PC-9 (cell line): ENCODE measurements at regions not wholly inside any gene's neighbourhood (a gene's known extent, or its start where the extent isn't known, plus 50 kb on each side); places are given as distances from the start of the nearest gene placed in this dataset.
"Not testable (repeated sequence)": the region's sequence is repeated elsewhere in the genome, so short reads cannot be mapped to it uniquely, and the experiment has no call there.

ENCODE experiments used
- BruUV-seq: library from RNA; stranded (reverse); fragments of 400-500 nt; replicated peaks from 2 replicates; lab custom pipeline; 2021; lab: Mats Ljungman, UMichigan
- CTCF ChIA-PET: fragments of 300-600 bp; sonication (Branson Sonifier 250); formaldehyde crosslinking; loops from one replicate; lab custom pipeline; 2022; ENCODE audit warnings: antibody characterized with exemption; lab: Charles Lee
- POLR2A ChIA-PET: fragments of 300-600 bp; sonication (Branson Sonifier 250); formaldehyde crosslinking; loops from one replicate; lab custom pipeline; 2022; ENCODE audit warnings: antibody characterized with exemption; ENCODE audit not compliant: unreplicated experiment; lab: Charles Lee
- DNase-seq, 2 experiments: peaks; one replicate each; pipeline versions ENCODE4 v3.0.0 to v3.0.0-alpha.2; 2015 to 2022; ENCODE audit warnings: mixed read lengths in 1 of 2
- H2AFZ ChIP-seq: fragments of 200-600 bp; sonication (generic); 2 replicates; pipeline ENCODE4 v1.8.1; 2017; ENCODE audit warnings: antibody characterized with exemption
- H3F3A ChIP-seq: fragments of 200-600 bp; sonication (generic); 2 replicates; pipeline ENCODE4 v1.8.1; 2017; ENCODE audit warnings: antibody characterized with exemption, mild to moderate bottlenecking, low read depth; ENCODE audit not compliant: insufficient read depth
- H3K27ac ChIP-seq: fragments of 200-600 bp; sonication (generic); 2 replicates; pipeline ENCODE4 v1.6.1; 2016; ENCODE audit warnings: mixed run types
- H3K27me3 ChIP-seq: fragments of 200-600 bp; sonication (generic); 2 replicates; pipeline ENCODE4 v1.6.1; 2016; ENCODE audit warnings: low read depth, mixed run types; ENCODE audit not compliant: insufficient read depth
- H3K36me3 ChIP-seq: fragments of 200-600 bp; sonication (generic); 2 replicates; pipeline ENCODE4 v1.6.1; 2016; ENCODE audit warnings: low read depth, mixed run types
- H3K4me1 ChIP-seq: fragments of 200-600 bp; sonication (generic); replicated peaks from 2 replicates; pipeline ENCODE4 v1.6.1; 2016; ENCODE audit warnings: mixed run types; ENCODE audit not compliant: insufficient read depth
- H3K4me2 ChIP-seq: fragments of 200-600 bp; sonication (generic); 2 replicates; pipeline ENCODE4 v1.6.1; 2017; ENCODE audit warnings: mixed run types
- H3K4me3 ChIP-seq: fragments of 200-600 bp; sonication (generic); 2 replicates; pipeline ENCODE4 v1.6.1; 2016; ENCODE audit warnings: mixed run types
- H3K79me2 ChIP-seq: fragments of 200-600 bp; sonication (generic); 2 replicates; pipeline ENCODE4 v1.6.1; 2017; ENCODE audit warnings: low read depth, mixed run types
- H3K9me2 ChIP-seq: fragments of 200-600 bp; sonication (generic); 2 replicates; pipeline ENCODE4 v1.8.1; 2017; ENCODE audit warnings: mild to moderate bottlenecking; ENCODE audit not compliant: insufficient read depth
- H3K9me3 ChIP-seq: fragments of 200-600 bp; sonication (generic); 2 replicates; pipeline ENCODE4 v1.8.1; 2016; ENCODE audit warnings: low read depth; ENCODE audit not compliant: insufficient read depth
- H4K20me1 ChIP-seq: fragments of 200-600 bp; sonication (generic); 2 replicates; pipeline ENCODE4 v1.8.1; 2017; ENCODE audit not compliant: insufficient read depth
- CTCF ChIP-seq: fragments of 200-600 bp; sonication (generic); conservative IDR thresholded peaks from 2 replicates; pipeline ENCODE4 v1.6.1; 2017; ENCODE audit warnings: mixed run types, antibody characterized with exemption, mild to moderate bottlenecking, moderate library complexity
- EZH2 ChIP-seq: fragments of 200-600 bp; sonication (generic); IDR thresholded peaks from 2 replicates; pipeline ENCODE4 v1.8.0; 2017; ENCODE audit warnings: antibody characterized with exemption, low read depth
- intact Hi-C: fragments of 100-400 bp; cut with micrococcal nuclease; formaldehyde crosslinking; loops from one replicate; pipeline ENCODE4 v1.10.0; 2022; ENCODE audit not compliant: unreplicated experiment

- H3K9me3 ChIP-seq, result no peaks in the 10 kb centered on the region
- POLR2A ChIA-PET, result no interaction called here
- DNase-seq, result no peak
- no peaks in the 10 kb centered on the region for H3K27me3 ChIP-seq
- H3F3A ChIP-seq, result no peaks in the 10 kb centered on the region
- intact Hi-C loops, result no loop called here
- H2AFZ ChIP-seq, result no peak overlapping the region
- TF ChIP-seq EZH2, result no peak
- no peak for TF ChIP-seq CTCF
- H3K4me2 ChIP-seq, result no peak overlapping the region
- H3K27ac ChIP-seq, result no peak overlapping the region
- H3K4me3 ChIP-seq, result no peak overlapping the region
- no peaks in the 10 kb centered on the region for H4K20me1 ChIP-seq
- CTCF ChIA-PET, result no interaction called here
- no TSS peak for BruUV-seq
- H3K9me2 ChIP-seq, result no peaks in the 10 kb centered on the region
- no peaks in the 10 kb centered on the region for H3K36me3 ChIP-seq
- no peaks in the 10 kb centered on the region for H3K4me1 ChIP-seq
- no peaks in the 10 kb centered on the region for H3K79me2 ChIP-seq
Measured at GRCh38 chr6:85712346-85712745, 69.7 kb upstream of the SYNCRIP start.

- H3K9me2 ChIP-seq, H3K4me2 ChIP-seq, H3K4me3 ChIP-seq, H4K20me1 ChIP-seq, H3K36me3 ChIP-seq, H3K79me2 ChIP-seq, intact Hi-C loops, CTCF ChIA-PET, H3K27me3 ChIP-seq, H2AFZ ChIP-seq, H3F3A ChIP-seq, BruUV-seq, POLR2A ChIA-PET, H3K27ac ChIP-seq, H3K4me1 ChIP-seq, DNase-seq, H3K9me3 ChIP-seq: not testable (repeated sequence)
Measured at GRCh38 chr6:85707515-85708145, 64.9 kb upstream of the SYNCRIP start.

GRCh38 chr6:85706272-85706671 lies 63.6 kb upstream of the SYNCRIP start:
- intact Hi-C loops, result no loop called here
- BruUV-seq, result no TSS peak
- H3K9me3 ChIP-seq, result no peaks in the 10 kb centered on the region
- no peak overlapping the region for H3K4me3 ChIP-seq
- no peaks in the 10 kb centered on the region for H3K27me3 ChIP-seq
- H3K36me3 ChIP-seq, result no peaks in the 10 kb centered on the region
- CTCF ChIA-PET, result no interaction called here
- no peak for DNase-seq
- POLR2A ChIA-PET, result no interaction called here
- no peaks in the 10 kb centered on the region for H3K9me2 ChIP-seq
- H3K4me2 ChIP-seq, result no peak overlapping the region
- TF ChIP-seq EZH2 (no peak), CTCF (no peak)
- no peak overlapping the region for H2AFZ ChIP-seq
- no peaks in the 10 kb centered on the region for H4K20me1 ChIP-seq
- H3F3A ChIP-seq, result no peaks in the 10 kb centered on the region
- H3K79me2 ChIP-seq, result no peaks in the 10 kb centered on the region
- no peak overlapping the region for H3K27ac ChIP-seq
- no peaks in the 10 kb centered on the region for H3K4me1 ChIP-seq

GRCh38 chr6:85705220-85705619 lies 62.5 kb upstream of the SYNCRIP start:
- BruUV-seq, result no TSS peak
- intact Hi-C loops, result no loop called here
- POLR2A ChIA-PET, result no interaction called here
- Histone ChIP-seq H4K20me1 (no peaks in the 10 kb centered on the region), H3K27me3 (no peaks in the 10 kb centered on the region), H3K4me3 (no peak overlapping the region), H3K27ac (no peak overlapping the region), H3K4me1 (no peaks in the 10 kb centered on the region), H2AFZ (no peak overlapping the region), H3K9me2 (no peaks in the 10 kb centered on the region), H3K79me2 (no peaks in the 10 kb centered on the region), H3K4me2 (no peak overlapping the region), H3K9me3 (no peaks in the 10 kb centered on the region), H3K36me3 (no peaks in the 10 kb centered on the region), H3F3A (no peaks in the 10 kb centered on the region)
- TF ChIP-seq EZH2, result no peak
- TF ChIP-seq CTCF, result no peak
- CTCF ChIA-PET, result no interaction called here
- no peak for DNase-seq
